ENCODE measurements at regions not wholly inside any gene's neighbourhood (a gene's known extent, or its start where the extent isn't known, plus 50 kb on each side); places are given as distances from the start of the nearest gene placed in this dataset.

DNA sequence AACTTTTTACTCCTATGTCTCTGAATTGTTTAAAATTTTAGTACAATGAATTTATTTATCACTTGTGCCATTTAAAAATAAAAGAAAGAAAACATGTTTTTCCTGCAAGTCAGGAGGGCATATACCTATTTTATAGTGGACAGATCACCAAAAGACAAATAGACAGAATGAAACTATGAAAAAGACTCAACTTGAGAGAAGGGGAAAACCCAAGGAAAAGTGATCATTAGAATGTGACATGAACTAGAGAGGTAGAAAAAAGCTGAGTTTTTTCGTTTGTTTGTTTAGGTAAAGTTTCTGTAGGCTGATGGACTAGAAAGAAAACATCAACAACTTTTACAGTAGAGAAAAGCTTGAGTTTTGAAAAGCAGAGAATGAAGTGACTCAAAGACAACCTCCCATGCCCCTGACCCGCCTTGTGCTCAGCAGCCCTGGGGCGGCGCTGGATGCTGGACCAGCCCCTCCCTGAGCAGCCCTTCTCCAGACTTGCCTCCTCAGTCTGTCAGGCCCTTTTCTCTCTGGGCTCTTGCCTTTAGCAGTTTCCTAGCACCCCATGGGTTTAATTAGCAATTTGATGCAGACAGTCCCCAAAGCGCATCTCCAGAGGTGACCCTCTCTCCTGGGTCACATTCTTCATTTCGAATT, 95.1 kb upstream of the ARID2 start:
- no peak overlapping the region for H3K27ac ChIP-seq (ENCODE audit: low read length)
- no peak overlapping the region for H3K9ac ChIP-seq (ENCODE audit: low read length)
- H3K9me2 ChIP-seq (replicated peaks; ENCODE audit: low read length), result no peaks in the 10 kb centered on the region
- H3K4me2 ChIP-seq (ENCODE audit: low read length), result no peak overlapping the region
- H3K9me3 ChIP-seq (ENCODE audit: low read length), result no peaks in the 10 kb centered on the region
- H3K4me3 ChIP-seq (ENCODE audit: low read length), result no peak overlapping the region
- no peaks in the 10 kb centered on the region for H3K79me2 ChIP-seq (ENCODE audit: low read length)
- ATAC-seq, result no peak
- no peak overlapping the region for H2AFZ ChIP-seq (ENCODE audit: low read length)
- no peaks in the 10 kb centered on the region for H3F3A ChIP-seq (ENCODE audit: low read length, unreplicated experiment)
- CTCF ChIA-PET, result no interaction called here
- peaks cover 14% of the 10 kb centered on the region for H3K4me1 ChIP-seq (ENCODE audit: insufficient read depth, low read length)
- no peak for DNase-seq
- POLR2A ChIA-PET (ENCODE audit: unreplicated experiment), result no interaction called here
- intact Hi-C loops (cut with micrococcal nuclease), result no loop called here
- no peak for TF ChIP-seq EZH2 (IDR thresholded peaks at IDR 0.05; ENCODE audit: low read length, unreplicated experiment)
- no peak for TF ChIP-seq CTCF (conservative IDR thresholded peaks at IDR 0.05; ENCODE audit: low read depth, low read length)
- no peak for TF ChIP-seq EZH2phosphoT487 (IDR thresholded peaks at IDR 0.05; ENCODE audit: borderline replicate concordance, low read length)
- no peaks in the 10 kb centered on the region for H4K20me1 ChIP-seq (ENCODE audit: low read length)
- no TSS peak for BruUV-seq (replicated peaks)
- no peaks in the 10 kb centered on the region for H3K36me3 ChIP-seq (ENCODE audit: low read depth, low read length)
- no peaks in the 10 kb centered on the region for H3K27me3 ChIP-seq (ENCODE audit: low read length)

DNA sequence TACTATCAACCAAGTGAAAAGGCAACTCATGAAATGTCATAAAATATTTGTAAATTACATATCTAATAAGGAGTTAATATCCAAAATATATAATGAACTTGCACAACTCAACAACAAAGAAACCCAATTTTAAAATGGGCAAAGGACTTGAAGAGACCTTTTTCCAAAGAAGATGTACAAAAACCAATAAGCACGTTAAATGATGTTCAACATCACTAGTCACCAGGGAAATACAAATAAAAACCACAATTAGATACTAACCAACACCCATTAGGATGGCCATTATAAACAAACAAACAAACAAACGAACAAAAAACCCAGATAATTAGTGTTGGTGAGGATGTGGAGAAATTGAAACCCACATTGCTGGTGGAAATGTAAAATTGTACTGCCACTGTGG, 92.3 kb upstream of the ARID2 start:
- no TSS peak for BruUV-seq (replicated peaks)
- TF ChIP-seq EZH2 (IDR thresholded peaks at IDR 0.05; ENCODE audit: low read length, unreplicated experiment) (no peak), CTCF (conservative IDR thresholded peaks at IDR 0.05; ENCODE audit: low read depth, low read length) (no peak), EZH2phosphoT487 (IDR thresholded peaks at IDR 0.05; ENCODE audit: borderline replicate concordance, low read length) (no peak)
- ChIA-PET CTCF (interaction anchor here (0.6 kb wide), 2 partner anchors 91 to 94 kb away, joined by 3 to 4 read pairs; no protein-coding TSS in a partner anchor), POLR2A (ENCODE audit: unreplicated experiment) (interaction anchor here (0.5 kb wide), 1 partner anchor 19 kb away, joined by 4 read pairs; no protein-coding TSS in a partner anchor)
- Histone ChIP-seq H3K9ac (ENCODE audit: low read length) (no peak overlapping the region), H3K27me3 (ENCODE audit: low read length) (no peaks in the 10 kb centered on the region), H3K4me1 (ENCODE audit: insufficient read depth, low read length) (peaks cover 14% of the 10 kb centered on the region), H3F3A (ENCODE audit: low read length, unreplicated experiment) (no peaks in the 10 kb centered on the region), H3K9me3 (ENCODE audit: low read length) (no peaks in the 10 kb centered on the region), H3K79me2 (ENCODE audit: low read length) (no peaks in the 10 kb centered on the region), H3K4me2 (ENCODE audit: low read length) (peak overlapping the region; percentile 45; the same call in 1 of the 2 replicates), H3K36me3 (ENCODE audit: low read depth, low read length) (no peaks in the 10 kb centered on the region), H4K20me1 (ENCODE audit: low read length) (no peaks in the 10 kb centered on the region), H3K4me3 (ENCODE audit: low read length) (no peak overlapping the region), H3K27ac (ENCODE audit: low read length) (no peak overlapping the region), H3K9me2 (replicated peaks; ENCODE audit: low read length) (no peaks in the 10 kb centered on the region), H2AFZ (ENCODE audit: low read length) (no peak overlapping the region)
- intact Hi-C loops (cut with micrococcal nuclease), result no loop called here
- DNase-seq, result no peak
- ATAC-seq, result no peak

DNA sequence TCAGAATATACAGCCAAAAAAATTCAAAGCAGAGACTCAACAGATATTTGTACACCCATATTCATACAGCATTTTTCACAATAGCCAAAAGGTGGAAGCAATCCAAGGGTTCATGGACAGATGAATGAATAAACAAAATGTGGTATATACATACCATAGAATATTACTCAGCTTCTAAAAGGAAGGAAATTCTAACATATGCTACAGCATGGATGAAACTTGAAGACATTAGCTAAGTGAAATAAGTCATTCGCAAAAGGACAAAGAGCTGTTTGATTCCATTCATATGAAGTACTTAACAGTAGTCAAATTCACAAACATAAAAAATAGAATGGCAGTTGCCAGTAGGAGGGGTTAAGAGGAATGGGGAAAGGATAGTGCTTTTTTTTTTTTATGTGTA, 91.8 kb upstream of the ARID2 start:
- no TSS peak for BruUV-seq (replicated peaks)
- Histone ChIP-seq H4K20me1 (ENCODE audit: low read length) (no peaks in the 10 kb centered on the region), H3K4me1 (ENCODE audit: insufficient read depth, low read length) (peaks cover 14% of the 10 kb centered on the region), H3F3A (ENCODE audit: low read length, unreplicated experiment) (no peaks in the 10 kb centered on the region), H3K27me3 (ENCODE audit: low read length) (no peaks in the 10 kb centered on the region), H3K9ac (ENCODE audit: low read length) (no peak overlapping the region), H2AFZ (ENCODE audit: low read length) (no peak overlapping the region), H3K36me3 (ENCODE audit: low read depth, low read length) (no peaks in the 10 kb centered on the region), H3K79me2 (ENCODE audit: low read length) (no peaks in the 10 kb centered on the region), H3K4me2 (ENCODE audit: low read length) (peak overlapping the region; percentile 45), H3K27ac (ENCODE audit: low read length) (peak overlapping the region; percentile 9; the same call in 1 of the 2 replicates), H3K9me3 (ENCODE audit: low read length) (no peaks in the 10 kb centered on the region), H3K4me3 (ENCODE audit: low read length) (no peak overlapping the region), H3K9me2 (replicated peaks; ENCODE audit: low read length) (no peaks in the 10 kb centered on the region)
- ATAC-seq (peak; percentile 95), DNase-seq (peak; percentile 83)
- intact Hi-C loops (cut with micrococcal nuclease), result no loop called here
- TF ChIP-seq EZH2 (IDR thresholded peaks at IDR 0.05; ENCODE audit: low read length, unreplicated experiment) (no peak), EZH2phosphoT487 (IDR thresholded peaks at IDR 0.05; ENCODE audit: borderline replicate concordance, low read length) (no peak), CTCF (conservative IDR thresholded peaks at IDR 0.05; ENCODE audit: low read depth, low read length) (no peak)
- ChIA-PET POLR2A (ENCODE audit: unreplicated experiment) (interaction anchor here (0.5 to 0.6 kb wide), 2 partner anchors 13 to 19 kb away, joined by 3 to 4 read pairs; no protein-coding TSS in a partner anchor), CTCF (interaction anchor here (0.6 kb wide), 2 partner anchors 90 to 94 kb away, joined by 3 to 4 read pairs; no protein-coding TSS in a partner anchor)

All from PC-3 (cell line).